Smooth muscle cell (in vitro differentiated cells): ENCODE measurements at regions not wholly inside any gene's neighbourhood (a gene's known extent, or its start where the extent isn't known, plus 50 kb on each side); places are given as distances from the start of the nearest gene placed in this dataset.
"Not testable (repeated sequence)": the region's sequence is repeated elsewhere in the genome, so short reads cannot be mapped to it uniquely, and the experiment has no call there.

Source experiments
- DNase-seq: peaks from one replicate; lab custom pipeline; 2025; ENCODE audit not compliant: unreplicated experiment; lab: John Stamatoyannopoulos, UW
- H2AFZ ChIP-seq: fragments of 200-600 bp; sonication (generic); 2 replicates; pipeline ENCODE4 v1.6.0; 2016; ENCODE audit warnings: antibody characterized with exemption, low read depth, mild to moderate bottlenecking
- H3F3A ChIP-seq: fragments of 200-600 bp; sonication (generic); 2 replicates; pipeline ENCODE4 v1.6.0; 2017; ENCODE audit warnings: antibody characterized with exemption, low read depth
- H3K27ac ChIP-seq: fragments of 200-600 bp; sonication (generic); 2 replicates; pipeline ENCODE4 v1.5.1; 2016; ENCODE audit warnings: low read depth, mild to moderate bottlenecking
- H3K27me3 ChIP-seq: fragments of 200-600 bp; sonication (generic); 2 replicates; pipeline ENCODE4 v1.6.1; 2016; ENCODE audit warnings: low read depth, mild to moderate bottlenecking
- H3K36me3 ChIP-seq: fragments of 200-600 bp; sonication (generic); 2 replicates; pipeline ENCODE4 v1.5.1; 2016; ENCODE audit warnings: low read depth
- H3K4me1 ChIP-seq: fragments of 200-600 bp; sonication (generic); 2 replicates; pipeline ENCODE4 v1.5.1; 2016; ENCODE audit warnings: low read depth
- H3K4me2 ChIP-seq: fragments of 200-600 bp; sonication (generic); 2 replicates; pipeline ENCODE4 v1.6.0; 2016; ENCODE audit warnings: mild to moderate bottlenecking
- H3K4me3 ChIP-seq: fragments of 200-600 bp; sonication (generic); 2 replicates; pipeline ENCODE4 v1.5.1; 2016; ENCODE audit warnings: mild to moderate bottlenecking
- H3K79me2 ChIP-seq: fragments of 200-600 bp; sonication (generic); 2 replicates; pipeline ENCODE4 v1.6.0; 2016; ENCODE audit warnings: low read depth, mild to moderate bottlenecking
- H3K9ac ChIP-seq: fragments of 200-600 bp; sonication (generic); 2 replicates; pipeline ENCODE4 v1.6.0; 2016; ENCODE audit warnings: low read depth
- H3K9me3 ChIP-seq: fragments of 200-600 bp; sonication (generic); replicated peaks from 2 replicates; pipeline ENCODE4 v1.5.1; 2016; ENCODE audit warnings: low read depth
- H4K20me1 ChIP-seq: fragments of 200-600 bp; sonication (generic); 2 replicates; pipeline ENCODE4 v1.6.0; 2016; ENCODE audit warnings: low read depth
- CTCF ChIP-seq: fragments of 200-600 bp; sonication (generic); IDR thresholded peaks from 2 replicates; pipeline ENCODE4 v1.5.1; 2017; ENCODE audit warnings: borderline replicate concordance, mild to moderate bottlenecking, antibody characterized with exemption; ENCODE audit not compliant: insufficient read depth, poor library complexity, severe bottlenecking
- WGBS: methylation state at CpG from one replicate; pipeline ENCODE4 v1.1.7; 2016; ENCODE audit warnings: low lambda C conversion rate; 5-methylcytosine and 5-hydroxymethylcytosine counted together

GRCh38 chr12:25311506-25311905 is 60.8 kb upstream of the KRAS start:
- Histone ChIP-seq H3K27ac (no peak overlapping the region), H3K4me3 (no peak overlapping the region), H3K27me3 (no peaks in the 10 kb centered on the region), H4K20me1 (no peaks in the 10 kb centered on the region), H3K9ac (no peak overlapping the region), H3K4me2 (no peak overlapping the region), H3F3A (no peaks in the 10 kb centered on the region), H3K4me1 (no peaks in the 10 kb centered on the region), H3K9me3 (no peaks in the 10 kb centered on the region), H2AFZ (no peak overlapping the region), H3K79me2 (no peaks in the 10 kb centered on the region), H3K36me3 (no peaks in the 10 kb centered on the region)
- 56% methylated on average over 3 of the region's 3 CpGs for WGBS
- TF ChIP-seq CTCF = no peak
- DNase-seq = no peak

GRCh38 chr12:25310071-25310470 is 59.3 kb upstream of the KRAS start:
- not testable (repeated sequence) for H3K79me2 ChIP-seq, H3K4me3 ChIP-seq
- WGBS = 93% methylated on average over 2 of the region's 2 CpGs

GRCh38 chr12:25308756-25309155 is 58.0 kb upstream of the KRAS start:
- no peak overlapping the region for H3K9ac ChIP-seq
- DNase-seq = no peak
- H3K27me3 ChIP-seq = no peaks in the 10 kb centered on the region
- no peaks in the 10 kb centered on the region for H3K9me3 ChIP-seq
- H3K4me1 ChIP-seq = no peaks in the 10 kb centered on the region
- no peak overlapping the region for H2AFZ ChIP-seq
- H3K79me2 ChIP-seq = no peaks in the 10 kb centered on the region
- no peak overlapping the region for H3K4me3 ChIP-seq
- no peaks in the 10 kb centered on the region for H4K20me1 ChIP-seq
- no peak overlapping the region for H3K27ac ChIP-seq
- WGBS = 86% methylated on average over 1 of the region's 1 CpG
- H3K4me2 ChIP-seq = no peak overlapping the region
- H3K36me3 ChIP-seq = no peaks in the 10 kb centered on the region
- TF ChIP-seq CTCF = no peak
- no peaks in the 10 kb centered on the region for H3F3A ChIP-seq

More at GRCh38 chr12:25310071-25310470, 59.3 kb upstream of the KRAS start:
- not testable (repeated sequence) for H3K4me1 ChIP-seq, H4K20me1 ChIP-seq, H3F3A ChIP-seq, H3K9me3 ChIP-seq, H3K36me3 ChIP-seq, H3K27ac ChIP-seq, H3K9ac ChIP-seq, H2AFZ ChIP-seq, H3K4me2 ChIP-seq, DNase-seq, H3K27me3 ChIP-seq

- Histone ChIP-seq H3K4me2 (no peak overlapping the region), H4K20me1 (no peaks in the 10 kb centered on the region), H3K9ac (no peak overlapping the region), H3K4me3 (no peak overlapping the region), H3K27me3 (no peaks in the 10 kb centered on the region), H3F3A (no peaks in the 10 kb centered on the region), H3K4me1 (no peaks in the 10 kb centered on the region), H3K9me3 (no peaks in the 10 kb centered on the region), H3K79me2 (no peaks in the 10 kb centered on the region), H2AFZ (no peak overlapping the region), H3K27ac (no peak overlapping the region), H3K36me3 (no peaks in the 10 kb centered on the region)
- TF ChIP-seq CTCF = no peak
- DNase-seq = no peak
- 45% methylated on average over 1 of the region's 1 CpG for whole genome bisulfite sequencing
These were observed 57.1 kb upstream of the KRAS start for GRCh38 chr12:25307818-25308217.
